ENCODE measurements at regions not wholly inside any gene's neighbourhood (a gene's known extent, or its start where the extent isn't known, plus 50 kb on each side); places are given as distances from the start of the nearest gene placed in this dataset.

- no peak for TF ChIP-seq POLR2A (IDR thresholded peaks at IDR 0.05; ENCODE audit: low read depth, low read length)
- no peak for TF ChIP-seq POLR2AphosphoS5 (IDR thresholded peaks at IDR 0.05; ENCODE audit: low read depth, low read length)
- no peak for TF ChIP-seq TAF1 (IDR thresholded peaks at IDR 0.05; ENCODE audit: low read depth, low read length)
- no peak for TF ChIP-seq POU2F2 (IDR thresholded peaks at IDR 0.05; ENCODE audit: low read depth, low read length)
- no peak for TF ChIP-seq PAX5 (IDR thresholded peaks at IDR 0.05; ENCODE audit: insufficient read depth, low read length, severe bottlenecking)
- TF ChIP-seq SPI1 (IDR thresholded peaks at IDR 0.05; ENCODE audit: low read depth, low read length): no peak
Measured at GRCh38 chr14:106327234-106327633, 800.9 kb downstream of the TMEM121 start.
